Keratinocyte (primary cell): ENCODE measurements at regions not wholly inside any gene's neighbourhood (a gene's known extent, or its start where the extent isn't known, plus 50 kb on each side); places are given as distances from the start of the nearest gene placed in this dataset.

Source experiments
- DNase-seq: peaks from one replicate; pipeline ENCODE4 v3.0.0-alpha.2; 2011; ENCODE audit warnings: low read depth, missing footprints, low spot score
- FAIRE-seq: peaks from 2 replicates; lab custom pipeline; 2011; peaks lifted over from hg19 to GRCh38; lab: Jason Lieb, UNC
- H2AFZ ChIP-seq: 2 replicates; pipeline ENCODE4 v1.6.0; 2012; ENCODE audit warnings: low read length, control low read depth, inconsistent platforms; ENCODE audit not compliant: control insufficient read depth
- H3K27ac ChIP-seq: 2 replicates; pipeline ENCODE4 v1.5.1; 2011; ENCODE audit warnings: low read length; ENCODE audit not compliant: control insufficient read depth, insufficient read depth
- H3K27me3 ChIP-seq: 3 replicates; pipeline ENCODE4 v1.6.0; 2011; ENCODE audit warnings: low read length; ENCODE audit not compliant: control insufficient read depth, insufficient read depth; ENCODE audit errors: extremely low read depth
- H3K36me3 ChIP-seq, 2 experiments: 2 replicates in 1 of 2; 3 replicates in 1 of 2; pipeline ENCODE4 v1.5.1; 2011; ENCODE audit warnings: low read length in 2 of 2, mild to moderate bottlenecking in 1 of 2; ENCODE audit not compliant: control insufficient read depth in 2 of 2, insufficient read depth in 2 of 2; ENCODE audit errors: extremely low read depth in 1 of 2
- H3K4me1 ChIP-seq: 3 replicates; pipeline ENCODE4 v1.5.1; 2011; ENCODE audit warnings: low read length; ENCODE audit not compliant: control insufficient read depth, insufficient read depth; ENCODE audit errors: extremely low read depth
- H3K4me2 ChIP-seq: 3 replicates; pipeline ENCODE4 v1.6.0; 2011; ENCODE audit warnings: low read depth, low read length; ENCODE audit not compliant: control insufficient read depth, insufficient read depth; ENCODE audit errors: extremely low read depth
- H3K4me3 ChIP-seq, 3 experiments: fragments of 200-600 bp in 1 of 3; sonication (generic) in 1 of 3; 2 replicates in 2 of 3; 3 replicates in 1 of 3; pipeline ENCODE4 v1.5.1; 2011 to 2016; ENCODE audit warnings: low read length in 3 of 3, mild to moderate bottlenecking in 3 of 3, control low read depth in 2 of 3, inconsistent platforms in 1 of 3, low read depth in 1 of 3, mixed read lengths in 1 of 3, mixed run types in 1 of 3, moderate library complexity in 1 of 3; ENCODE audit not compliant: control insufficient read depth in 2 of 3, insufficient read depth in 2 of 3; ENCODE audit errors: extremely low read depth in 1 of 3
- H3K79me2 ChIP-seq: 2 replicates; pipeline ENCODE4 v1.6.0; 2012; ENCODE audit warnings: low read length; ENCODE audit not compliant: control insufficient read depth, insufficient read depth
- H3K9ac ChIP-seq: 3 replicates; pipeline ENCODE4 v1.6.0; 2011; ENCODE audit warnings: low read length; ENCODE audit not compliant: control insufficient read depth, insufficient read depth; ENCODE audit errors: extremely low read depth
- H3K9me1 ChIP-seq: 3 replicates; pipeline ENCODE4 v1.6.0; 2011; ENCODE audit warnings: low read length; ENCODE audit not compliant: control insufficient read depth, insufficient read depth; ENCODE audit errors: extremely low read depth
- H3K9me3 ChIP-seq: 2 replicates; pipeline ENCODE4 v1.5.1; 2012; ENCODE audit warnings: low read depth, low read length; ENCODE audit not compliant: control insufficient read depth
- H4K20me1 ChIP-seq: 3 replicates; pipeline ENCODE4 v1.6.0; 2011; ENCODE audit warnings: low read length; ENCODE audit not compliant: control insufficient read depth, insufficient read depth; ENCODE audit errors: extremely low read depth
- EZH2 ChIP-seq: IDR thresholded peaks from one replicate; pipeline ENCODE4 v1.6.1; 2012; ENCODE audit warnings: inconsistent platforms, mild to moderate bottlenecking, low read length, moderate library complexity
- dilution Hi-C: fragments of 300-500 bp; cut with MboI; formaldehyde crosslinking; loops from one replicate; pipeline ENCODE4 v1.7.0; 2020; ENCODE audit warnings: low sequenced_read_pairs; ENCODE audit not compliant: extremely low pct_ligation_motif_present
- TF ChIP-seq, protein P1 (sequence below), 3 experiments: IDR thresholded peaks in 1 of 3; conservative IDR thresholded peaks in 1 of 3; optimal IDR thresholded peaks in 1 of 3; 2 replicates in 2 of 3; 3 replicates in 1 of 3; pipeline versions ENCODE3 to v1.5.1; 2011; ENCODE audit warnings: low read length in 3 of 3, mild to moderate bottlenecking in 3 of 3, moderate library complexity in 2 of 3, control low read depth in 1 of 3, inconsistent platforms in 1 of 3; ENCODE audit not compliant: insufficient read depth in 2 of 3; ENCODE audit errors: extremely low read depth in 1 of 3

DNA sequence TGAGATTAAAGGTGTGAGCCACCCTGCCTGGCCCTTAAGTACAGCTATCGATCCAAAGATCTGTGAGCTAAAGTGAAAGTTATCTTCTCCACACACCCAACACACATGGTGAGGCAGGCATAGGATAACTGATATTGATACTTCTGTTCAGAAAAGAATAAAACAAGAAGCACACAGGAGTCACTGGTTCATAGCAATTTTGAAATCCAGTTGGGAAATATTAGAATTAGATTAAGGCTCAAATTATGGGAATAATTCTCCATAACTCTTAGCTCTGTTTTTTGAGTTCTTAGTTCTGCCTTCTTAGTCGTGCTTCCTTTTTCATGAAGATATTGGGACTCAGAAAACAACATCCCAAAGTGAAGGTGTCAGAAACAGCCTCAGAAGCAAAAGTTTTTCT lies 186.0 kb upstream of the PLXNC1 start:
- no peaks in the 10 kb centered on the region for H4K20me1 ChIP-seq
- DNase-seq: no peak
- TF ChIP-seq EZH2: no peak
- TF ChIP-seq, protein P1, sequence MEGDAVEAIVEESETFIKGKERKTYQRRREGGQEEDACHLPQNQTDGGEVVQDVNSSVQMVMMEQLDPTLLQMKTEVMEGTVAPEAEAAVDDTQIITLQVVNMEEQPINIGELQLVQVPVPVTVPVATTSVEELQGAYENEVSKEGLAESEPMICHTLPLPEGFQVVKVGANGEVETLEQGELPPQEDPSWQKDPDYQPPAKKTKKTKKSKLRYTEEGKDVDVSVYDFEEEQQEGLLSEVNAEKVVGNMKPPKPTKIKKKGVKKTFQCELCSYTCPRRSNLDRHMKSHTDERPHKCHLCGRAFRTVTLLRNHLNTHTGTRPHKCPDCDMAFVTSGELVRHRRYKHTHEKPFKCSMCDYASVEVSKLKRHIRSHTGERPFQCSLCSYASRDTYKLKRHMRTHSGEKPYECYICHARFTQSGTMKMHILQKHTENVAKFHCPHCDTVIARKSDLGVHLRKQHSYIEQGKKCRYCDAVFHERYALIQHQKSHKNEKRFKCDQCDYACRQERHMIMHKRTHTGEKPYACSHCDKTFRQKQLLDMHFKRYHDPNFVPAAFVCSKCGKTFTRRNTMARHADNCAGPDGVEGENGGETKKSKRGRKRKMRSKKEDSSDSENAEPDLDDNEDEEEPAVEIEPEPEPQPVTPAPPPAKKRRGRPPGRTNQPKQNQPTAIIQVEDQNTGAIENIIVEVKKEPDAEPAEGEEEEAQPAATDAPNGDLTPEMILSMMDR (optimal IDR thresholded peaks at IDR 0.05 in 1 of 3, IDR thresholded peaks at IDR 0.05 in 1 of 3, conservative IDR thresholded peaks at IDR 0.05 in 1 of 3; ENCODE audit: extremely low read depth in 1 of 3, insufficient read depth in 2 of 3, low read length in 3 of 3): no peak
- no peaks in the 10 kb centered on the region for H3K36me3 ChIP-seq
- no peaks in the 10 kb centered on the region for H3K4me1 ChIP-seq
- FAIRE-seq: no peak
- H2AFZ ChIP-seq: no peak overlapping the region
- dilution Hi-C loops: no loop called here
- no peak overlapping the region for H3K9ac ChIP-seq
- H3K4me3 ChIP-seq: no peak overlapping the region
- H3K27ac ChIP-seq: no peak overlapping the region
- no peaks in the 10 kb centered on the region for H3K79me2 ChIP-seq
- no peaks in the 10 kb centered on the region for H3K27me3 ChIP-seq
- H3K4me2 ChIP-seq: no peak overlapping the region
- H3K9me1 ChIP-seq: no peaks in the 10 kb centered on the region
- H3K9me3 ChIP-seq: no peaks in the 10 kb centered on the region

DNA sequence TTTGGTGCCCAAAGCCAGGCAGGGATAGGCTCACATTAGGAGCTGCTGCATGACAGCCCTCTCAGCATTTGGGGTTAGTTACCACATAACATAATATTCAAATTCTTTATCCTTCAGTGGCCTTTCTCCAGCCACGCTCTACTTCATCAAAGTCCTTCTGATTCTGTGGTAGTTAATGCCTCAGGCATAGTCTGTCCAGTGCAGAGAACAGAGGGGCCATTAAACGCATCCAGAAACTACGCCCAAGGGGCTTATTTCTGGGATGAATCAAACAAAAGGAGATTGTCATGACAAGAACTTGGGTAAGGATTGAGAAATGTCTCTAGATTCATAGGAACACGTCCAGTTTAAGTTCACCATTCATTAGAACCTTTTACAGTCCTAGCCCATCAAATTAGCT lies 183.4 kb upstream of the PLXNC1 start:
- Histone ChIP-seq H3K4me3 (no peak overlapping the region), H3K9me1 (no peaks in the 10 kb centered on the region), H3K79me2 (no peaks in the 10 kb centered on the region), H3K27me3 (peaks cover 5% of the 10 kb centered on the region), H3K36me3 (no peaks in the 10 kb centered on the region), H3K4me1 (no peaks in the 10 kb centered on the region), H3K27ac (no peak overlapping the region), H3K9ac (no peak overlapping the region), H4K20me1 (no peaks in the 10 kb centered on the region), H3K9me3 (no peaks in the 10 kb centered on the region), H2AFZ (no peak overlapping the region), H3K4me2 (no peak overlapping the region)
- no peak for FAIRE-seq
- dilution Hi-C loops: no loop called here
- TF ChIP-seq EZH2: no peak
- TF ChIP-seq, protein P1 (optimal IDR thresholded peaks at IDR 0.05 in 1 of 3, IDR thresholded peaks at IDR 0.05 in 1 of 3, conservative IDR thresholded peaks at IDR 0.05 in 1 of 3; ENCODE audit: extremely low read depth in 1 of 3, insufficient read depth in 2 of 3, low read length in 3 of 3): no peak
- no peak for DNase-seq
